Mesenchymal stem cell (in vitro differentiated cells and primary cell): ENCODE measurements at regions not wholly inside any gene's neighbourhood (a gene's known extent, or its start where the extent isn't known, plus 50 kb on each side); places are given as distances from the start of the nearest gene placed in this dataset.

Experiments
- DNase-seq: peaks from one replicate; pipeline ENCODE4 v3.0.0-alpha.2; 2013
- H2AFZ ChIP-seq: one replicate; pipeline ENCODE4 v1.6.1; 2013; ENCODE audit warnings: low read depth, mild to moderate bottlenecking, control low read depth, inconsistent platforms, low read length, moderate library complexity
- H2AK5ac ChIP-seq: 2 replicates; pipeline ENCODE4 v1.6.1; 2013; ENCODE audit warnings: low read length, moderate library complexity, mild to moderate bottlenecking, inconsistent platforms; ENCODE audit not compliant: severe bottlenecking
- H2BK120ac ChIP-seq: one replicate; pipeline ENCODE4 v1.6.1; 2013; ENCODE audit warnings: low read depth, mild to moderate bottlenecking, inconsistent platforms, low read length, moderate library complexity
- H2BK12ac ChIP-seq, 2 experiments: one replicate each; pipeline ENCODE4 v1.6.1; 2013; ENCODE audit warnings: inconsistent platforms in 2 of 2, low read length in 2 of 2, mild to moderate bottlenecking in 2 of 2, moderate library complexity in 2 of 2, control low read depth in 1 of 2
- H2BK15ac ChIP-seq: one replicate; pipeline ENCODE4 v1.6.1; 2013; ENCODE audit warnings: mild to moderate bottlenecking, low read depth, inconsistent platforms; ENCODE audit not compliant: poor library complexity, severe bottlenecking
- H2BK5ac ChIP-seq: 2 replicates; pipeline ENCODE4 v1.6.1; 2013; ENCODE audit warnings: low read depth, mild to moderate bottlenecking, low read length, control low read depth, inconsistent platforms; ENCODE audit not compliant: poor library complexity, severe bottlenecking
- H3K14ac ChIP-seq, 2 experiments: one replicate each; pipeline ENCODE4 v1.6.1; 2013; ENCODE audit warnings: inconsistent platforms in 2 of 2, low read length in 2 of 2, control low read depth in 1 of 2, mild to moderate bottlenecking in 1 of 2, moderate library complexity in 1 of 2
- H3K18ac ChIP-seq, 2 experiments: one replicate each; pipeline ENCODE4 v1.6.1; 2013; ENCODE audit warnings: inconsistent platforms in 2 of 2, low read length in 2 of 2, control low read depth in 1 of 2, low read depth in 1 of 2, mild to moderate bottlenecking in 1 of 2
- H3K23ac ChIP-seq, 2 experiments: one replicate each; pipeline ENCODE4 v1.6.1; 2013; ENCODE audit warnings: inconsistent platforms in 2 of 2, low read length in 2 of 2, mild to moderate bottlenecking in 2 of 2, moderate library complexity in 2 of 2, control low read depth in 1 of 2
- H3K27ac ChIP-seq: 2 replicates; pipeline ENCODE4 v1.5.1; 2013; ENCODE audit warnings: mild to moderate bottlenecking, moderate library complexity, low read length, control low read depth, inconsistent platforms; ENCODE audit not compliant: poor library complexity, severe bottlenecking
- H3K27me3 ChIP-seq, 2 experiments: 2 replicates each; pipeline versions ENCODE4 v1.6.1 to v1.7.0; 2013; ENCODE audit warnings: low read length in 2 of 2, mild to moderate bottlenecking in 2 of 2, moderate library complexity in 2 of 2, control low read depth in 1 of 2, inconsistent platforms in 1 of 2; ENCODE audit not compliant: control insufficient read depth in 1 of 2, insufficient read depth in 1 of 2
- H3K36me3 ChIP-seq, 2 experiments: 2 replicates each; pipeline versions ENCODE4 v1.6.1 to v1.7.0; 2013; ENCODE audit warnings: low read length in 2 of 2, control low read depth in 1 of 2, inconsistent platforms in 1 of 2, low read depth in 1 of 2, mild to moderate bottlenecking in 1 of 2; ENCODE audit not compliant: insufficient read depth in 2 of 2, control insufficient read depth in 1 of 2
- H3K4ac ChIP-seq, 2 experiments: one replicate each; pipeline ENCODE4 v1.6.1; 2013; ENCODE audit warnings: inconsistent platforms in 2 of 2, low read length in 2 of 2, mild to moderate bottlenecking in 2 of 2, moderate library complexity in 2 of 2, control low read depth in 1 of 2, low read depth in 1 of 2
- H3K4me1 ChIP-seq: 2 replicates; pipeline ENCODE4 v1.6.1; 2013; ENCODE audit warnings: low read depth, low read length, control low read depth; ENCODE audit not compliant: control insufficient read depth, insufficient read depth
- H3K4me2 ChIP-seq: 2 replicates; pipeline ENCODE4 v1.6.1; 2013; ENCODE audit warnings: low read length, mild to moderate bottlenecking, inconsistent platforms; ENCODE audit not compliant: poor library complexity, severe bottlenecking
- H3K4me3 ChIP-seq, 2 experiments: 2 replicates each; pipeline versions ENCODE4 v1.5.1 to v1.7.0; 2013; ENCODE audit warnings: low read length in 2 of 2, mild to moderate bottlenecking in 2 of 2, control low read depth in 1 of 2, low read depth in 1 of 2; ENCODE audit not compliant: insufficient read depth in 1 of 2
- H3K79me1 ChIP-seq: replicated peaks from 2 replicates; pipeline ENCODE4 v1.6.1; 2013; ENCODE audit warnings: mild to moderate bottlenecking, control low read depth, low read length, inconsistent platforms; ENCODE audit not compliant: poor library complexity, severe bottlenecking
- H3K9ac ChIP-seq: 2 replicates; pipeline ENCODE4 v1.7.0; 2013; ENCODE audit warnings: mild to moderate bottlenecking, low read length, moderate library complexity
- H3K9me3 ChIP-seq: 2 replicates; pipeline ENCODE4 v1.7.0; 2013; ENCODE audit warnings: mild to moderate bottlenecking, low read length; ENCODE audit not compliant: control insufficient read depth
- H4K8ac ChIP-seq: one replicate; pipeline ENCODE4 v1.6.1; 2013; ENCODE audit warnings: inconsistent platforms, mild to moderate bottlenecking, low read length, moderate library complexity
- H4K91ac ChIP-seq: one replicate; pipeline ENCODE4 v1.6.1; 2013; ENCODE audit warnings: mild to moderate bottlenecking, low read length, inconsistent platforms
- WGBS: methylation state at CpG from one replicate; pipeline ENCODE4 v1.1.7; 2013; ENCODE audit warnings: mixed read lengths; 5-methylcytosine and 5-hydroxymethylcytosine counted together

- WGBS, result 100% methylated on average over 1 of the region's 2 CpGs
- Histone ChIP-seq H3K14ac (no peak overlapping the region), H3K18ac (no peak overlapping the region), H2BK12ac (no peak overlapping the region), H3K9ac (no peak overlapping the region), H3K23ac (no peak overlapping the region), H3K4me3 (no peak overlapping the region), H2AFZ (no peak overlapping the region), H2BK120ac (no peak overlapping the region), H4K91ac (no peak overlapping the region), H3K4me1 (no peaks in the 10 kb centered on the region), H3K79me1 (no peaks in the 10 kb centered on the region), H2AK5ac (no peak overlapping the region), H3K27ac (no peak overlapping the region), H3K36me3 (no peaks in the 10 kb centered on the region), H3K27me3 (no peaks in the 10 kb centered on the region), H3K4me2 (no peak overlapping the region), H3K4ac (no peak overlapping the region), H2BK15ac (no peak overlapping the region), H3K9me3 (no peaks in the 10 kb centered on the region), H4K8ac (no peak overlapping the region), H2BK5ac (no peak overlapping the region)
- DNase-seq, result no peak
These were observed 319.7 kb downstream of the SNX13 start for GRCh38 chr7:17620566-17620965.

- Histone ChIP-seq H3K79me1 (no peaks in the 10 kb centered on the region), H2BK120ac (no peak overlapping the region), H2AK5ac (no peak overlapping the region), H3K14ac (no peak overlapping the region), H3K4me3 (no peak overlapping the region), H2BK12ac (no peak overlapping the region), H3K4me2 (no peak overlapping the region), H4K8ac (peak overlapping the region; percentile 69), H2AFZ (no peak overlapping the region), H2BK5ac (no peak overlapping the region), H3K4ac (peak overlapping the region in 1 of 2 experiments; percentile 61), H3K9me3 (no peaks in the 10 kb centered on the region), H3K27me3 (no peaks in the 10 kb centered on the region), H3K9ac (no peak overlapping the region), H4K91ac (no peak overlapping the region), H3K27ac (no peak overlapping the region), H3K4me1 (no peaks in the 10 kb centered on the region), H2BK15ac (no peak overlapping the region), H3K36me3 (no peaks in the 10 kb centered on the region), H3K18ac (no peak overlapping the region), H3K23ac (no peak overlapping the region)
- WGBS, result 95% methylated on average over 2 of the region's 2 CpGs
- no peak for DNase-seq
These were observed 317.8 kb downstream of the SNX13 start for GRCh38 chr7:17622451-17622850.

- no peaks in the 10 kb centered on the region for H3K79me1 ChIP-seq
- peak overlapping the region; percentile 14 for H3K27ac ChIP-seq
- peak; percentile 26 for DNase-seq
- H3K9ac ChIP-seq, result no peak overlapping the region
- H2BK120ac ChIP-seq, result peak overlapping the region; percentile 68
- no peak overlapping the region for H2BK5ac ChIP-seq
- no peak overlapping the region for H2BK15ac ChIP-seq
- H2AFZ ChIP-seq, result no peak overlapping the region
- H3K4me1 ChIP-seq, result no peaks in the 10 kb centered on the region
- H3K4ac ChIP-seq, result peak overlapping the region in 1 of 2 experiments; percentile 50
- H3K14ac ChIP-seq, result no peak overlapping the region
- H3K23ac ChIP-seq, result no peak overlapping the region
- no peaks in the 10 kb centered on the region for H3K27me3 ChIP-seq
- no peaks in the 10 kb centered on the region for H3K36me3 ChIP-seq
- H2AK5ac ChIP-seq, result peak overlapping the region; percentile 78
- peak overlapping the region in 1 of 2 experiments; percentile 83 for H3K18ac ChIP-seq
- H4K91ac ChIP-seq, result no peak overlapping the region
- peak overlapping the region; percentile 89 to 97 for H2BK12ac ChIP-seq
- H3K4me2 ChIP-seq, result no peak overlapping the region
- H3K4me3 ChIP-seq, result no peak overlapping the region
- no peak overlapping the region for H4K8ac ChIP-seq
- H3K9me3 ChIP-seq, result no peaks in the 10 kb centered on the region
These were observed 316.6 kb downstream of the SNX13 start for GRCh38 chr7:17623546-17624185.

- H2BK12ac ChIP-seq, result no peak overlapping the region
- H2BK5ac ChIP-seq, result no peak overlapping the region
- no peaks in the 10 kb centered on the region for H3K36me3 ChIP-seq
- no peak overlapping the region for H4K91ac ChIP-seq
- no peak overlapping the region for H3K18ac ChIP-seq
- H3K27me3 ChIP-seq, result no peaks in the 10 kb centered on the region
- no peak overlapping the region for H2BK120ac ChIP-seq
- no peaks in the 10 kb centered on the region for H3K4me1 ChIP-seq
- H3K14ac ChIP-seq, result no peak overlapping the region
- no peak overlapping the region for H2BK15ac ChIP-seq
- H3K27ac ChIP-seq, result peak overlapping the region; percentile 66
- H3K4ac ChIP-seq, result no peak overlapping the region
- no peak overlapping the region for H2AFZ ChIP-seq
- no peak overlapping the region for H3K9ac ChIP-seq
- DNase-seq, result no peak
- H2AK5ac ChIP-seq, result no peak overlapping the region
- H3K79me1 ChIP-seq, result no peaks in the 10 kb centered on the region
- no peaks in the 10 kb centered on the region for H3K9me3 ChIP-seq
- no peak overlapping the region for H3K23ac ChIP-seq
- H3K4me2 ChIP-seq, result no peak overlapping the region
- H4K8ac ChIP-seq, result no peak overlapping the region
- H3K4me3 ChIP-seq, result no peak overlapping the region
These were observed 315.9 kb downstream of the SNX13 start for GRCh38 chr7:17624379-17624778.
